ENCODE measurements at regions not wholly inside any gene's neighbourhood (a gene's known extent, or its start where the extent isn't known, plus 50 kb on each side); places are given as distances from the start of the nearest gene placed in this dataset.

DNA sequence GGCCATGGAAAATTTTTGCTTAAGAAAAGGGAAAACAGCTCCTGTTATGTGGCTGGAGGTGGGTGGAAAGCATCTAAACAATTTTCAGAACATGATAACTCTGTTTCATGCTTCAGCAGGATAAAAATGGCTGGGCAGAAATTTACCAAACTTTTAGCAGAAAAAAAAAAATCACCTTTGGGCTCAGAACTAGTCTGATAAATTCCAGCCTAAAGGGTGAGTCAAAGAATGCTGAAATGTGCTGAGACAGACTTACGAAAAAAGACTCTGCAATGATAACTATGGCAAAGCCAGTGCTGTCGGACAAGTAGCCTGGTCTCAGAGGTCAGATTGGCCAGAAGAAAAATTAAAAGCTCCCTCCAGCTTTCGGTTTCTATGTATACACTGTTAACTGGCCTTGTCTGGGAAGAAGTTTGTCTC lies 123.6 kb downstream of the LRATD1 start:
- TF ChIP-seq, protein P1, sequence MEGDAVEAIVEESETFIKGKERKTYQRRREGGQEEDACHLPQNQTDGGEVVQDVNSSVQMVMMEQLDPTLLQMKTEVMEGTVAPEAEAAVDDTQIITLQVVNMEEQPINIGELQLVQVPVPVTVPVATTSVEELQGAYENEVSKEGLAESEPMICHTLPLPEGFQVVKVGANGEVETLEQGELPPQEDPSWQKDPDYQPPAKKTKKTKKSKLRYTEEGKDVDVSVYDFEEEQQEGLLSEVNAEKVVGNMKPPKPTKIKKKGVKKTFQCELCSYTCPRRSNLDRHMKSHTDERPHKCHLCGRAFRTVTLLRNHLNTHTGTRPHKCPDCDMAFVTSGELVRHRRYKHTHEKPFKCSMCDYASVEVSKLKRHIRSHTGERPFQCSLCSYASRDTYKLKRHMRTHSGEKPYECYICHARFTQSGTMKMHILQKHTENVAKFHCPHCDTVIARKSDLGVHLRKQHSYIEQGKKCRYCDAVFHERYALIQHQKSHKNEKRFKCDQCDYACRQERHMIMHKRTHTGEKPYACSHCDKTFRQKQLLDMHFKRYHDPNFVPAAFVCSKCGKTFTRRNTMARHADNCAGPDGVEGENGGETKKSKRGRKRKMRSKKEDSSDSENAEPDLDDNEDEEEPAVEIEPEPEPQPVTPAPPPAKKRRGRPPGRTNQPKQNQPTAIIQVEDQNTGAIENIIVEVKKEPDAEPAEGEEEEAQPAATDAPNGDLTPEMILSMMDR (IDR thresholded peaks at IDR 0.05; ENCODE audit: low read length), result no peak
- TF ChIP-seq EZH2 (IDR thresholded peaks at IDR 0.05; ENCODE audit: borderline replicate concordance, low read length), result no peak

All from OCI-LY1 (cell line).